ENCODE measurements at regions not wholly inside any gene's neighbourhood (a gene's known extent, or its start where the extent isn't known, plus 50 kb on each side); places are given as distances from the start of the nearest gene placed in this dataset.

DNA sequence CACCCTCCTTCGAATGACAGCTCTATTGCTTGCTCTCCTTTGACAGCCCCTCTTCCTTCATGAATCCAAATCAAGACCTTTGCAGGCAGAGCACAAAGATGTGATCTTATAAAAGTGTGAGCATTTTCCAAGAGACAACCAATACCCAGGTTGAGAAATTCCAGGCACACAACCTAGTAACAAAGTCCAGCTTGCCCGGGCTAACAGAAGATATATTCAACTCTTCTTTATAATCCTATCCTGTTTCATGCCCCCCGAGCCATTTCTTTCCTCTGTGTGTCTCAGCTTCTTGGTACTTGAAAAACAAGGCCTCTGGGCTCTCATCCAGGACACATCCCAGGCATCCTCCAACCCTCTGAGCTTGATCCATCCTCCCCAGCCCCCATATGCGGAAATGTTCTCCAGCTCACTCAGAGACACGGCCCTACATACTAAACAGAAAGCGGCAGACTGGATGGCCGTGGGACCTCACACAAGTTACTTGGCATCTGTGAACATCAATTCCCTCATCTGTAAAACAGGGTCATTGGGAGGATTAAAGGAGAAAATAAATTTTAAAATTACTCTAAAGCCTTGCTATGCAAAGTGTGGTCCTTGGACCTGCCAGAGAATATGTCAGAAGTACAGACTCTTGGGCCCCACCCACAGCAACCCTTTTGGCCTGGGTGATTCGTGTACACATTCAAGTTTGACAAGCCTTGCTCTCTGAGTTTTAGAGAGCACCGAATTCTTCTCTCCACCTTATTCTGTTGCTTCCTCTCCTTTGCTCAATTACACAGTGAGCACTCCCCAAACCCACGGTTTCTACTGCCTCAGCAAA lies 627.0 kb downstream of the BCOR start:
- H3K27ac ChIP-seq (ENCODE audit: low read length) = no peak overlapping the region
- no peak overlapping the region for H3K9ac ChIP-seq (ENCODE audit: low read length)

DNA sequence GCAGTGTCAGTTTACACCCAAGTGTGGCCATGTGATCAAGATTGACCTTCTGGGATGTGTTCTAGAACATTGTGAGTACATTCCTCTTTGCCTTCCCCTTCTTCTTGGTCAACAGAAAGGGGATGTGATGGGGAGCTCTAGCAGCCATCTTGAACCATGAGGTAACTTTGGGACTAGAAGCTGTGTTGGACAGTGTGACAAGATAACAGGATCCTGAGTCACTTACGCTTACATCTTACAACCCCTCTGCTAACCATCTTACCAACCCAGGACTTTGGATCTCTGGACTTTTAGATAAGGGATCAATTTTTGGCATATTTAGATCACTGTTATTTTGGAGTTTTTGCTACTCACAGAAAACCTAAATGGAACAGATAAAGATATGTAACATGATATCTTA lies 625.6 kb downstream of the BCOR start:
- no peaks in the 10 kb centered on the region for H4K20me1 ChIP-seq (ENCODE audit: insufficient read depth)
- no peaks in the 10 kb centered on the region for H3F3A ChIP-seq (ENCODE audit: insufficient read depth, low read length, poor library complexity, severe bottlenecking)
- no peak overlapping the region for H2AFZ ChIP-seq (ENCODE audit: low read depth, low read length)
- no peak overlapping the region for H3K27ac ChIP-seq (ENCODE audit: low read length)
- no peaks in the 10 kb centered on the region for H3K36me3 ChIP-seq (ENCODE audit: insufficient read depth, low read length)
- H3K9me3 ChIP-seq (ENCODE audit: low read length) = no peaks in the 10 kb centered on the region
- H3K79me2 ChIP-seq (replicated peaks; ENCODE audit: insufficient read depth, low read length) = no peaks in the 10 kb centered on the region
- no peak overlapping the region for H3K4me2 ChIP-seq (ENCODE audit: low read length)
- no peaks in the 10 kb centered on the region for H3K27me3 ChIP-seq (ENCODE audit: insufficient read depth, low read depth, low read length)
- no peak overlapping the region for H3K4me3 ChIP-seq (ENCODE audit: low read length)
- H3K9ac ChIP-seq (ENCODE audit: low read length) = no peak overlapping the region
- no peak for TF ChIP-seq POLR2AphosphoS5 (IDR thresholded peaks at IDR 0.05)
- TF ChIP-seq MXI1 (conservative IDR thresholded peaks at IDR 0.05; ENCODE audit: poor library complexity, severe bottlenecking) = no peak
- no peak for TF ChIP-seq EZH2 (IDR thresholded peaks at IDR 0.05; ENCODE audit: borderline replicate concordance, insufficient read depth, low read length, poor library complexity, severe bottlenecking)
- TF ChIP-seq, protein P1, sequence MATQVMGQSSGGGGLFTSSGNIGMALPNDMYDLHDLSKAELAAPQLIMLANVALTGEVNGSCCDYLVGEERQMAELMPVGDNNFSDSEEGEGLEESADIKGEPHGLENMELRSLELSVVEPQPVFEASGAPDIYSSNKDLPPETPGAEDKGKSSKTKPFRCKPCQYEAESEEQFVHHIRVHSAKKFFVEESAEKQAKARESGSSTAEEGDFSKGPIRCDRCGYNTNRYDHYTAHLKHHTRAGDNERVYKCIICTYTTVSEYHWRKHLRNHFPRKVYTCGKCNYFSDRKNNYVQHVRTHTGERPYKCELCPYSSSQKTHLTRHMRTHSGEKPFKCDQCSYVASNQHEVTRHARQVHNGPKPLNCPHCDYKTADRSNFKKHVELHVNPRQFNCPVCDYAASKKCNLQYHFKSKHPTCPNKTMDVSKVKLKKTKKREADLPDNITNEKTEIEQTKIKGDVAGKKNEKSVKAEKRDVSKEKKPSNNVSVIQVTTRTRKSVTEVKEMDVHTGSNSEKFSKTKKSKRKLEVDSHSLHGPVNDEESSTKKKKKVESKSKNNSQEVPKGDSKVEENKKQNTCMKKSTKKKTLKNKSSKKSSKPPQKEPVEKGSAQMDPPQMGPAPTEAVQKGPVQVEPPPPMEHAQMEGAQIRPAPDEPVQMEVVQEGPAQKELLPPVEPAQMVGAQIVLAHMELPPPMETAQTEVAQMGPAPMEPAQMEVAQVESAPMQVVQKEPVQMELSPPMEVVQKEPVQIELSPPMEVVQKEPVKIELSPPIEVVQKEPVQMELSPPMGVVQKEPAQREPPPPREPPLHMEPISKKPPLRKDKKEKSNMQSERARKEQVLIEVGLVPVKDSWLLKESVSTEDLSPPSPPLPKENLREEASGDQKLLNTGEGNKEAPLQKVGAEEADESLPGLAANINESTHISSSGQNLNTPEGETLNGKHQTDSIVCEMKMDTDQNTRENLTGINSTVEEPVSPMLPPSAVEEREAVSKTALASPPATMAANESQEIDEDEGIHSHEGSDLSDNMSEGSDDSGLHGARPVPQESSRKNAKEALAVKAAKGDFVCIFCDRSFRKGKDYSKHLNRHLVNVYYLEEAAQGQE (IDR thresholded peaks at IDR 0.05; ENCODE audit: borderline replicate concordance) = no peak
- TF ChIP-seq SMC3 (conservative IDR thresholded peaks at IDR 0.05; ENCODE audit: poor library complexity) = no peak
- TF ChIP-seq TAF1 (IDR thresholded peaks at IDR 0.05; ENCODE audit: low read depth) = no peak
- no peak for TF ChIP-seq EP300 (conservative IDR thresholded peaks at IDR 0.05; ENCODE audit: poor library complexity, severe bottlenecking)
- TF ChIP-seq, protein P2, sequence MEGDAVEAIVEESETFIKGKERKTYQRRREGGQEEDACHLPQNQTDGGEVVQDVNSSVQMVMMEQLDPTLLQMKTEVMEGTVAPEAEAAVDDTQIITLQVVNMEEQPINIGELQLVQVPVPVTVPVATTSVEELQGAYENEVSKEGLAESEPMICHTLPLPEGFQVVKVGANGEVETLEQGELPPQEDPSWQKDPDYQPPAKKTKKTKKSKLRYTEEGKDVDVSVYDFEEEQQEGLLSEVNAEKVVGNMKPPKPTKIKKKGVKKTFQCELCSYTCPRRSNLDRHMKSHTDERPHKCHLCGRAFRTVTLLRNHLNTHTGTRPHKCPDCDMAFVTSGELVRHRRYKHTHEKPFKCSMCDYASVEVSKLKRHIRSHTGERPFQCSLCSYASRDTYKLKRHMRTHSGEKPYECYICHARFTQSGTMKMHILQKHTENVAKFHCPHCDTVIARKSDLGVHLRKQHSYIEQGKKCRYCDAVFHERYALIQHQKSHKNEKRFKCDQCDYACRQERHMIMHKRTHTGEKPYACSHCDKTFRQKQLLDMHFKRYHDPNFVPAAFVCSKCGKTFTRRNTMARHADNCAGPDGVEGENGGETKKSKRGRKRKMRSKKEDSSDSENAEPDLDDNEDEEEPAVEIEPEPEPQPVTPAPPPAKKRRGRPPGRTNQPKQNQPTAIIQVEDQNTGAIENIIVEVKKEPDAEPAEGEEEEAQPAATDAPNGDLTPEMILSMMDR (IDR thresholded peaks at IDR 0.05; ENCODE audit: poor library complexity, severe bottlenecking) = no peak
- TF ChIP-seq RAD21 (conservative IDR thresholded peaks at IDR 0.05) = no peak
- no peaks in the 10 kb centered on the region for H3K9me2 ChIP-seq (ENCODE audit: insufficient read depth, low read length)

More for the DNA sequence above, 627.0 kb downstream of the BCOR start:
- H3K27me3 ChIP-seq (ENCODE audit: insufficient read depth, low read depth, low read length) = no peaks in the 10 kb centered on the region
- TF ChIP-seq EZH2 (IDR thresholded peaks at IDR 0.05; ENCODE audit: borderline replicate concordance, insufficient read depth, low read length, poor library complexity, severe bottlenecking) = no peak
- TF ChIP-seq TAF1 (IDR thresholded peaks at IDR 0.05; ENCODE audit: low read depth) = no peak
- TF ChIP-seq POLR2AphosphoS5 (IDR thresholded peaks at IDR 0.05) = no peak
- TF ChIP-seq MXI1 (conservative IDR thresholded peaks at IDR 0.05; ENCODE audit: poor library complexity, severe bottlenecking) = no peak
- TF ChIP-seq, protein P2 (IDR thresholded peaks at IDR 0.05; ENCODE audit: poor library complexity, severe bottlenecking) = no peak
- TF ChIP-seq SMC3 (conservative IDR thresholded peaks at IDR 0.05; ENCODE audit: poor library complexity) = no peak
- no peak for TF ChIP-seq EP300 (conservative IDR thresholded peaks at IDR 0.05; ENCODE audit: poor library complexity, severe bottlenecking)
- TF ChIP-seq, protein P1 (IDR thresholded peaks at IDR 0.05; ENCODE audit: borderline replicate concordance) = no peak
- no peaks in the 10 kb centered on the region for H3F3A ChIP-seq (ENCODE audit: insufficient read depth, low read length, poor library complexity, severe bottlenecking)
- H3K9me3 ChIP-seq (ENCODE audit: low read length) = no peaks in the 10 kb centered on the region
- H4K20me1 ChIP-seq (ENCODE audit: insufficient read depth) = no peaks in the 10 kb centered on the region
- no peak overlapping the region for H3K4me2 ChIP-seq (ENCODE audit: low read length)
- H3K36me3 ChIP-seq (ENCODE audit: insufficient read depth, low read length) = no peaks in the 10 kb centered on the region
- H3K4me3 ChIP-seq (ENCODE audit: low read length) = no peak overlapping the region
- no peaks in the 10 kb centered on the region for H3K9me2 ChIP-seq (ENCODE audit: insufficient read depth, low read length)
- H2AFZ ChIP-seq (ENCODE audit: low read depth, low read length) = no peak overlapping the region
- no peaks in the 10 kb centered on the region for H3K79me2 ChIP-seq (replicated peaks; ENCODE audit: insufficient read depth, low read length)
